ENCODE measurements at regions not wholly inside any gene's neighbourhood (a gene's known extent, or its start where the extent isn't known, plus 50 kb on each side); places are given as distances from the start of the nearest gene placed in this dataset.

DNA sequence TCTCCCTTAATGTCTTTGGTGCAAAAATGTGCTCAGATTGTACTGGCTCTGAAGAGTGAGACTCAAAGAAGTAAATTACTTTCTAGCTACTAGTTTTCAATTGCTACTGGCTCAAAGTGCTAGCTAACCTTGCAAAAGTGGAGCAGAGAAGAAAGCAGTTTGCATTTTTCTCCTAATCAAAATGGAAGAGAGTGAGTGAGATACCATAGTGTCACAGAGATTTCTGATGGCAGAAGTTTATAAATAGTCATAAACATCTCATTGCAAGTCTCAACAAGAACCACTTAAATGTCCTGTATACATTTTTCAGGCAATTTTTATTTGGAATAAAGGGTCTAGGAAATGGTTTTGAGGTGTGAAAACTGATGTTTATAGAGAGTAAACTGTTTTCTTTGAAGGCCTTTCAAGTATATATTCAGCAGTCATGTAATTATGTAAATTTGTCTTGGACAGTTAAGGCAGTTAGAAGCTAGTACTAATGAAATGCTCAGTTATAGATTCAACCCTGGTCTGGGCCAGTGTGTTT lies 237.7 kb upstream of the GOLIM4 start:
- TF ChIP-seq, protein P1, sequence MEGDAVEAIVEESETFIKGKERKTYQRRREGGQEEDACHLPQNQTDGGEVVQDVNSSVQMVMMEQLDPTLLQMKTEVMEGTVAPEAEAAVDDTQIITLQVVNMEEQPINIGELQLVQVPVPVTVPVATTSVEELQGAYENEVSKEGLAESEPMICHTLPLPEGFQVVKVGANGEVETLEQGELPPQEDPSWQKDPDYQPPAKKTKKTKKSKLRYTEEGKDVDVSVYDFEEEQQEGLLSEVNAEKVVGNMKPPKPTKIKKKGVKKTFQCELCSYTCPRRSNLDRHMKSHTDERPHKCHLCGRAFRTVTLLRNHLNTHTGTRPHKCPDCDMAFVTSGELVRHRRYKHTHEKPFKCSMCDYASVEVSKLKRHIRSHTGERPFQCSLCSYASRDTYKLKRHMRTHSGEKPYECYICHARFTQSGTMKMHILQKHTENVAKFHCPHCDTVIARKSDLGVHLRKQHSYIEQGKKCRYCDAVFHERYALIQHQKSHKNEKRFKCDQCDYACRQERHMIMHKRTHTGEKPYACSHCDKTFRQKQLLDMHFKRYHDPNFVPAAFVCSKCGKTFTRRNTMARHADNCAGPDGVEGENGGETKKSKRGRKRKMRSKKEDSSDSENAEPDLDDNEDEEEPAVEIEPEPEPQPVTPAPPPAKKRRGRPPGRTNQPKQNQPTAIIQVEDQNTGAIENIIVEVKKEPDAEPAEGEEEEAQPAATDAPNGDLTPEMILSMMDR (IDR thresholded peaks at IDR 0.05): no peak
- Histone ChIP-seq H3K4me3 (no peak overlapping the region), H3K9me3 (no peaks in the 10 kb centered on the region), H3K4me1 (peaks cover 0 to 4% of the 10 kb centered on the region in 2 donors), H3K27ac (no peak overlapping the region), H3K36me3 (no peaks in the 10 kb centered on the region), H3K27me3 (no peaks in the 10 kb centered on the region)
- DNase-seq (ENCODE audit: low spot score): no peak

DNA sequence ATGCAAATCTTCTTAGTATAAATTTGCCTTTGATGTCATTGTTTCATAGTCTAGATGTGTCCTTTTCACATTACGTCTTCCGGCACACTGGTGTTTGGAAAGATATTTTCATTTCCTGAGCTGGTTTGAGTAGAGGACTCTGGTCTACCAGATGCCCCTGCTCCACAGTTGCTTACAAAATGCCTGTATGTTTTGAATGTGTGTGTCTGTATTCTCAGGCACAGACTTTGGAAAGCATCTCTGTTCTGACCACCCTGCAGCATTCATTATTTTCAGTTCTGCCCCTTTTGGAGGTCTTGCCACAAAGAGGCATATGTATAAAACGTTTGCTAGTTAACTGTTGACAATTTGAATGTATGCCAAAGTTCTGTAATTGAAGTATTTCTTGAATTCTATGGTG lies 236.0 kb upstream of the GOLIM4 start:
- Histone ChIP-seq H3K27me3 (no peaks in the 10 kb centered on the region), H3K4me3 (no peak overlapping the region), H3K27ac (no peak overlapping the region), H3K9me3 (no peaks in the 10 kb centered on the region), H3K4me1 (peaks cover 0 to 4% of the 10 kb centered on the region in 2 donors), H3K36me3 (no peaks in the 10 kb centered on the region)
- DNase-seq (ENCODE audit: low spot score): no peak
- TF ChIP-seq, protein P1 (IDR thresholded peaks at IDR 0.05): no peak

DNA sequence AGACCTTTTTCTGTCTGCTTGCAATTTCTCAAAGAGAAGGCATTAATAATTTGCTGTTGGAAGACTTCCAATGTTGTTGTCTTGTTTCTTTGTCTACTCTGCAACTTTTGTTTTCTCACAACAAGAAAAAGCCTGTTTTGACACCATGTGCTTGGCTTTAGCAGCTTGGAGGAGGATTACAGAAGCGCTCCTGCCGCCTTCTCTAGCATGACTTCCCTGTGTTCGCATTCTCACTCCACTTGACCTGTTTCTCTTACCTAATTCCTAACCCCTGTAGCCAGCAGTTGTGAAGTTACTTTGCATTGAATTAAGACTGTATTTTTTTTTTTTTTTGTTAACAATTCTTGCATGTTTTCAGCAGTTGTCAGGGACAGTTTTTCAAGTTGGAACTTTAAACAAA lies 235.3 kb upstream of the GOLIM4 start:
- Histone ChIP-seq H3K4me1 (peaks cover 0 to 4% of the 10 kb centered on the region in 2 donors), H3K27ac (no peak overlapping the region), H3K9me3 (no peaks in the 10 kb centered on the region), H3K27me3 (no peaks in the 10 kb centered on the region), H3K36me3 (no peaks in the 10 kb centered on the region), H3K4me3 (no peak overlapping the region)
- DNase-seq (ENCODE audit: low spot score): no peak
- TF ChIP-seq, protein P1 (IDR thresholded peaks at IDR 0.05): no peak

DNA sequence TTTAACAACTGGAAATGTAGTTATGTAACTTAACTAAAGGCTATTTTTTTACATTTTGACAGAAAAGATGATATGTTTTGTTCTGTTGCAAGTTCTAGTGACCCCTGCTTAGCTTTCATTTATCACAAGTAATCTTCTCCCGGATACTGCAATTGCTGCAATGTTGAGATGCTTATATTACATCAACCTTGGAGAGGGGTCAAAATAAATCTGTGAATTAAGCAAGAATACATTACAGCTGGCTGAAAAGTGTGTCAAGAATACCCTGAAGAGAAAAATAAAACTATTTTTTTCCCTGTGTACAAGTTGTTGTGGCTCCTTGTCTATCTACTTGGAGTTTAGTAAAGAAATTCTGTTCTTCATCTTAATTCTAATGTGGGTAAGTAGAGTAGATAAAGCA lies 232.1 kb upstream of the GOLIM4 start:
- Histone ChIP-seq H3K4me3 (no peak overlapping the region), H3K9me3 (no peaks in the 10 kb centered on the region), H3K36me3 (no peaks in the 10 kb centered on the region), H3K27ac (no peak overlapping the region), H3K4me1 (no peaks in the 10 kb centered on the region), H3K27me3 (no peaks in the 10 kb centered on the region)
- no peak for DNase-seq (ENCODE audit: low spot score)
- TF ChIP-seq, protein P1 (IDR thresholded peaks at IDR 0.05): no peak

DNA sequence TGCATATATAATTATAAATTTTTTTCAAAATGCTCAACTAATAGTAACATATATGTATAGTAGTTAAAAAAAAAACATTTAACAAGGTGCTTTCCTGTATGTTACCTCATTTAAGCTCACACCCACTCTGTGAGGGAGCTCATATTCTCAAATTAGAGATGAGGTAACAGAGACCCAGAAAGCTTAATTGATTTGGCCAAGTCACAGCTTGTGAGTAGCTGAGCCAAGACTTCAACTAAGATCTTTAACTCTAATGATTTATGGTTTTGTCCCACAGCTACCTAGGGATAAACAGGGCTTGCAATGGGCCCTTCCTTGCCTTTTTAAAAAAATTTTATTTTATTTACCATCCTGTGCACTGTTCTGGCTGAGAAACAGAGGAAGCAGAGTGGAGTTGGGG lies 230.0 kb upstream of the GOLIM4 start:
- Histone ChIP-seq H3K36me3 (no peaks in the 10 kb centered on the region), H3K4me1 (no peaks in the 10 kb centered on the region), H3K27me3 (no peaks in the 10 kb centered on the region), H3K9me3 (no peaks in the 10 kb centered on the region), H3K27ac (no peak overlapping the region), H3K4me3 (no peak overlapping the region)
- TF ChIP-seq, protein P1 (IDR thresholded peaks at IDR 0.05): no peak
- no peak for DNase-seq (ENCODE audit: low spot score)

DNA sequence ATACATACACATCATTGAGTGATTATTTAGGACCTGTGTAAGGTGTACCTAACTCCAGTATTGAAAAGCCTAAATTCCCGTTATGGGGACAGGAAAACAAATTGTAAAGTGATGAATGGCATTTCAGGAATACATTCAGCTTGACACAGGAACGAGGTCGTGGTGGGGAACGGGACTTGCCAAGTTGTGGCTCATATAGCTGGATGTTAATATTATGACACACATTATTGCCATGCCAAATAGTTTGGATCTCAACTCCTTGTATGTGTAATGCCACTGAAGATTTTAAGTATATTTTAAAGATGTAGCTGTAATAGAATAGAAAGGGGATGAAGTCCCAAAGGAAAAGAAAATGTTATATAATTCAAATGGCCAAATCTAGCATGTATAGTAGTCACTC lies 227.2 kb upstream of the GOLIM4 start:
- Histone ChIP-seq H3K4me1 (no peaks in the 10 kb centered on the region), H3K36me3 (no peaks in the 10 kb centered on the region), H3K9me3 (no peaks in the 10 kb centered on the region), H3K27ac (no peak overlapping the region), H3K27me3 (no peaks in the 10 kb centered on the region), H3K4me3 (no peak overlapping the region)
- TF ChIP-seq, protein P1 (IDR thresholded peaks at IDR 0.05): no peak
- no peak for DNase-seq (ENCODE audit: low spot score)

All from right atrium auricular region (tissue), 2 donors.